HFFc6 (cell line): ENCODE measurements at regions not wholly inside any gene's neighbourhood (a gene's known extent, or its start where the extent isn't known, plus 50 kb on each side); places are given as distances from the start of the nearest gene placed in this dataset.
A peak's percentile ranks its signal among the peaks of the same experiment; 100 is the strongest.

Experiments
- DNase-seq: peaks from one replicate; pipeline ENCODE4 v3.0.0-alpha.2; 2018
- H3K27ac Mint-ChIP-seq: 2 replicates; pipeline ENCODE4 v1.8.0; 2020; ENCODE audit warnings: mild to moderate bottlenecking, mixed read lengths
- H3K27me3 Mint-ChIP-seq: 2 replicates; pipeline ENCODE4 v1.8.0; 2021; ENCODE audit warnings: mild to moderate bottlenecking, moderate library complexity, mixed read lengths; ENCODE audit not compliant: insufficient read depth
- H3K36me3 Mint-ChIP-seq: 2 replicates; pipeline ENCODE4 v1.8.0; 2021; ENCODE audit warnings: low read depth, mixed read lengths
- H3K4me1 Mint-ChIP-seq: 2 replicates; pipeline ENCODE4 v1.8.0; 2020; ENCODE audit warnings: low read depth, mixed read lengths
- H3K4me3 Mint-ChIP-seq: 2 replicates; pipeline ENCODE4 v1.8.0; 2020; ENCODE audit warnings: mild to moderate bottlenecking, moderate library complexity, mixed read lengths
- H3K9me3 Mint-ChIP-seq: 2 replicates; pipeline ENCODE4 v1.8.0; 2020; ENCODE audit warnings: mild to moderate bottlenecking, mixed read lengths
- CTCF ChIP-seq: fragments of 200-600 bp; sonication (generic); IDR thresholded peaks from 2 replicates; pipeline ENCODE4 v1.5.0; 2021; ENCODE audit warnings: antibody characterized with exemption, mild to moderate bottlenecking

GRCh38 chr22:27422442-27422841 lies 379.1 kb downstream of the MN1 start:
- H3K27ac Mint-ChIP-seq: no peak overlapping the region
- DNase-seq: no peak
- H3K36me3 Mint-ChIP-seq: peaks cover 7% of the 10 kb centered on the region

GRCh38 chr22:27424319-27424718 lies 377.2 kb downstream of the MN1 start:
- H3K36me3 Mint-ChIP-seq: peaks cover 17% of the 10 kb centered on the region
- peak; percentile 77 for DNase-seq
- TF ChIP-seq CTCF: peak; percentile 30; the same call in 1 of the 2 replicates

More at GRCh38 chr22:27422442-27422841, 379.1 kb downstream of the MN1 start:
- Mint-ChIP-seq H3K4me1 (peaks cover 28% of the 10 kb centered on the region), H3K27me3 (peaks cover 2% of the 10 kb centered on the region), H3K4me3 (no peak overlapping the region), H3K9me3 (peaks cover 14% of the 10 kb centered on the region)
- TF ChIP-seq CTCF: no peak

GRCh38 chr22:27429476-27429875 lies 372.1 kb downstream of the MN1 start:
- DNase-seq: no peak
- Mint-ChIP-seq H3K36me3 (peaks cover 25% of the 10 kb centered on the region), H3K4me3 (no peak overlapping the region), H3K27ac (no peak overlapping the region), H3K4me1 (peaks cover 3% of the 10 kb centered on the region), H3K27me3 (peaks cover 24% of the 10 kb centered on the region), H3K9me3 (peaks cover 33% of the 10 kb centered on the region)
- no peak for TF ChIP-seq CTCF

More at GRCh38 chr22:27424319-27424718, 377.2 kb downstream of the MN1 start:
- Mint-ChIP-seq H3K4me1 (peaks cover 28% of the 10 kb centered on the region), H3K27ac (no peak overlapping the region), H3K4me3 (peak overlapping the region; percentile 1; the same call in 1 of the 2 replicates), H3K9me3 (peaks cover 18% of the 10 kb centered on the region), H3K27me3 (peaks cover 12% of the 10 kb centered on the region)

GRCh38 chr22:27431081-27431480 lies 370.5 kb downstream of the MN1 start:
- Mint-ChIP-seq H3K27ac (no peak overlapping the region), H3K27me3 (peaks cover 23% of the 10 kb centered on the region), H3K36me3 (peaks cover 23% of the 10 kb centered on the region), H3K4me1 (peaks cover 4% of the 10 kb centered on the region; the same call in 1 of the 2 replicates), H3K4me3 (no peak overlapping the region), H3K9me3 (peaks cover 23% of the 10 kb centered on the region)
- DNase-seq: no peak
- TF ChIP-seq CTCF: no peak

GRCh38 chr22:27431896-27432295 lies 369.7 kb downstream of the MN1 start:
- no peak for DNase-seq
- no peak overlapping the region for H3K4me3 Mint-ChIP-seq

More at GRCh38 chr22:27431896-27432295, 369.7 kb downstream of the MN1 start:
- H3K27me3 Mint-ChIP-seq: peaks cover 23% of the 10 kb centered on the region
- TF ChIP-seq CTCF: no peak
- no peak overlapping the region for H3K27ac Mint-ChIP-seq
- H3K36me3 Mint-ChIP-seq: peaks cover 23% of the 10 kb centered on the region
- H3K4me1 Mint-ChIP-seq: peaks cover 4% of the 10 kb centered on the region; the same call in 1 of the 2 replicates
- peaks cover 23% of the 10 kb centered on the region for H3K9me3 Mint-ChIP-seq
